LNCAP (cell line): ENCODE measurements at regions not wholly inside any gene's neighbourhood (a gene's known extent, or its start where the extent isn't known, plus 50 kb on each side); places are given as distances from the start of the nearest gene placed in this dataset.

Source experiments
- TF ChIP-seq, protein P1 (sequence below): fragments of 450-650 bp; IDR thresholded peaks from 2 replicates; pipeline ENCODE4 v1.5.1; 2017; ENCODE audit warnings: mild to moderate bottlenecking

DNA sequence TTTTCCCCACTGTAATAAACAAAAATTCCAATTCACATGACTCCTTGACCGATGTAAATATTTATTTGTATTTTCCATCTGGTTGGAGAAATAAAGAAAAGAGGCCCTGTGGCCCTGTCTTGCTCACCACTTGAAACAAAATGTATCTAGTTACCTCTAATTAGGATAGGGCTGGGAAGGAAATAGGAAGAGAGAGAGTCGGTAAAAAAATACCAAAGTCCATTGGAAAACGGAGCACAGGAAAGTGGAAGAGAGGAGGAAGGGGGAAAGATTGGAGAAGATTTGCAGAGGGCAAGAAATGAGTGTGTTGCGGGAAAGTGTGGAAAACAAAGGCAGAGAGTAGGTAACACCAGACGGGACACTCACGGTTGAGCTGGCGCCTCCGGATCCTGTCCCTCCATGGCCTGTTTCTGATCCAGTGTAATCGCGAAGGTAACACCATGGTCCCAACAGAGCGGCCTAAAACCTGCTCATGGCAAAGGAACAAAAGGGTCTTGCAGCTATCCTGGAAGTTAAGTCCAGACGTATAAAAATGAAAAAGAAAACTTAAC lies 105.8 kb upstream of the RIPOR2 start:
- TF ChIP-seq, protein P1, sequence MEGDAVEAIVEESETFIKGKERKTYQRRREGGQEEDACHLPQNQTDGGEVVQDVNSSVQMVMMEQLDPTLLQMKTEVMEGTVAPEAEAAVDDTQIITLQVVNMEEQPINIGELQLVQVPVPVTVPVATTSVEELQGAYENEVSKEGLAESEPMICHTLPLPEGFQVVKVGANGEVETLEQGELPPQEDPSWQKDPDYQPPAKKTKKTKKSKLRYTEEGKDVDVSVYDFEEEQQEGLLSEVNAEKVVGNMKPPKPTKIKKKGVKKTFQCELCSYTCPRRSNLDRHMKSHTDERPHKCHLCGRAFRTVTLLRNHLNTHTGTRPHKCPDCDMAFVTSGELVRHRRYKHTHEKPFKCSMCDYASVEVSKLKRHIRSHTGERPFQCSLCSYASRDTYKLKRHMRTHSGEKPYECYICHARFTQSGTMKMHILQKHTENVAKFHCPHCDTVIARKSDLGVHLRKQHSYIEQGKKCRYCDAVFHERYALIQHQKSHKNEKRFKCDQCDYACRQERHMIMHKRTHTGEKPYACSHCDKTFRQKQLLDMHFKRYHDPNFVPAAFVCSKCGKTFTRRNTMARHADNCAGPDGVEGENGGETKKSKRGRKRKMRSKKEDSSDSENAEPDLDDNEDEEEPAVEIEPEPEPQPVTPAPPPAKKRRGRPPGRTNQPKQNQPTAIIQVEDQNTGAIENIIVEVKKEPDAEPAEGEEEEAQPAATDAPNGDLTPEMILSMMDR = no peak

DNA sequence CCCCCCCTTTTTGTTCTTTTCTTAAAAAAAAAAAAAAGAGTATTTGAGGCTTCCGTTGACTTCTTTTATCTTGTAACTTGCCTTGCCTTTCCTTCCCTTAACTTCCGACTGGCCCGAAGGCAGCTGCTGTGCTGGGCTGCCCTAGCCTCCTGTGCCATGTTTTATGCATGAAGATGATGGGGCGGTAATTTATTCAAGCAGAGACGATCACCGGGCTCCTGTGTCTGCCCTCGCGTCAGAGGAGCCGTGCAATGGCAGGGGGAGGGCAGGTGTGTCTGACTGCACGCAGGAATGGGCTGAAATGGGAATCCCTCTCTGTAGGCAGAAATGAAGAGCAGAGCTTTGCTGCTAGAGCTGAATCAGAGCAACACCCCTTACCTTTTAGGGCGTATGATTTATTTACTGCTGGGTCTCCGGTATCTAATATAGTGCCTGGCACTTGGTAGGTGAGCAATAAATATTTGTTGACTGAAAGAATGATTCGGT lies 106.3 kb upstream of the RIPOR2 start:
- TF ChIP-seq, protein P1 = no peak

DNA sequence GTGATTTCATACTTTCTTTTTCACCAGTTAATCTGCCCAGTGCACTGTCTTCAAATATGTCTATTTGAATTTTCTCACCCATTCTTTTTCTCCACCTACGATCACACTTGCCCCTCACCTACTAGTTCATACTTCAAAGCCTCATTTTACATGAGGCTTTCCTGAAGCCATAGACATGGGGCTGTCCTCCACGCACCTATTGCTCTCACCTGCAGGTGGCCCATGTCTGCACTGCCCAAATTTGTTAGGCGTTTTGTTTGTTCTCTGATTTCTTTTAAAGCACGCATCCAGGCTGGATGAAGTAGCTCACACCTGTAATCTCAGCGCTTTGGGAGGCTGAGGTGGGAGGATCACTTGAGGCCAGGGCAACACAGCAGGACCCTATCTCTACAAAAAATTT lies 106.8 kb upstream of the RIPOR2 start:
- TF ChIP-seq, protein P1 = no peak; the same call in 1 of the 2 replicates

DNA sequence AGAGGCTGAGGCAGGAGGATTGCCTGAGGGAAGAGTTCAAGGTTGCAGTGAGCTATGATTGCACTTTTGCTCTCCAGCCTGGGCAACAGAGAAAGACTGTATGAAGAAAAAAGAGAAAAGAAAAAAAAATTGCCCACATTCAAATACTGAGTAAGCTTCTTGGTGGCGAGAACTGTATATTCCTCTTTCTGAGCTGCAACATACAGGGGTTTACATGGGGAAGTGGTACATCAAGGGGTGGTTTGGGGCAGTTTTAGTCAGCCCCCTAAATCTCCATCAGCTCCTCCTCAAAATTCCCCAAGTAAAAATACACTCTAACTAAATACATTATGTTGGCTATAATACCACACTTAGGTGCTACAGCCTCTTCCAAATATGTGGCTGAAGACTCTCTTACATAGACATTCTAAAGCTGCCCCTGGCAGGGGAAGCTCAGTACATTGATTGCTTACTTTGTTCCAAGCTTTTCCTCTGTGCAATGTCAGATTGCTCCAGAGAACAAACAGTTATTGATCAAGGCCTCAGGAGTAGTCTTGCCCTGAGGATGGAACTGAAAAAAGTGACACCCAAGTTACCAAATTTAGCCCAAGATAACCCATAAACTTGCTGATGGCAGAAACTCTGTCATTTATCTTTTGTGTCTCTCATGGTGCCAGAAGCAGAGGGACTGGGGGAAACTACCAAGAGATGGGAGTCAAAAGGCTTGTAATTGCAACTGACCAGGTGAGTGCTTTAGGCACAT lies 107.4 kb upstream of the RIPOR2 start:
- TF ChIP-seq, protein P1 = no peak

DNA sequence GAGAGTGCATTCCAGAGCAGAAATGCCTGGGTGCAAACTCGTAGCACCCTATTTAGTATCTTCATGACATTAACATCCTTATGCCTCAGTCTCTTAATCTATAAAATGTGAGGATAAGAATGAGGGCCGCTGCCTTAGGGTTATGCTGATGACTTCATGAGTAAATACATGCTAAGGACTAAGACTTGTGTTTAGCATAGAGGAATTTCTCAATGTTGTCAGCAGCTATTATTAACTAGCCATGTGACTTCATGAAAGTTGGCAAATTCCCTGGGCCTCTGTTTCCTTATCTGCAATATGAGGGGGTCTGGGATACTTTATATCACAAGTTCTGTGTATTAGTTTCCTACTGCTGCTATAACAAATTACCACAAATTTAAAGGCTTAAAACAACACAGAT lies 108.1 kb upstream of the RIPOR2 start:
- TF ChIP-seq, protein P1 = no peak

DNA sequence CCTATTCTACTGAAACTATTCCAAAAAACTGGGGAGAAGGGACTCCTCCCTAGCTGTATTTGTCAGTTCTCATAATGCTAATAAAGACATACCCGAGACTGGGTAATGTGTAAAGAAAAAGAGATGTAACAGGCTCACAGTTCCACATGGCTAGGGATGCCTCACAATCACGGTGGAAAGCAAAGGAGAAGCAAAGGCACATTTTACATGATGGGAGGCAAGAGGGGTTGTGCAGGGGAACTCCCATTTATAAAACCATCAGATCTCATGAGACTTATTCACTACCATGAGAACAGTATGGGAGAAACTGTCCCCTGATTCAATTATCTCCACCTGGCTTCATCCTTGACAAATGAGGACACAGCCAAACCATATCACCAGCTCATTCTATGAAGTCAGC lies 111.2 kb upstream of the RIPOR2 start:
- TF ChIP-seq, protein P1 = no peak

DNA sequence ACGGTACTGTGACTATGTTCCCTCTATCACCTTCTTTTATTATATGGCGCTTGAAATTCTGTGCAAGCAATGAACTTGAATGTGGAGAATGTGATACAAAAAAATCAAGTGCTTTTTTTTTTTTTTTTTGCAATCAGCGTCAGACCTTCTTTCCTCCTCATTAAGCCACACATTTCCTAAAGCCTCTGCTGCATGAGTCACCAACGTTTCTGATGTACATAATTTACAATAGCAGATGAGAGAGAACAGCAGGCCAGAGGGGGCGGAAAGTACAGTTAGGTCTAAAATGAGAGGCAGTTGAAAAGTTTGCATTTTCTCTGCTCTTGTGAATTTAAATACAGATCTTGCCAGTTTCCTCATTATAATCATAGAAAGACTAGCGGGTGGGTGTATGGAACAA lies 114.6 kb upstream of the RIPOR2 start:
- TF ChIP-seq, protein P1 = no peak
